A549 (cell line): ENCODE measurements at regions not wholly inside any gene's neighbourhood (a gene's known extent, or its start where the extent isn't known, plus 50 kb on each side); places are given as distances from the start of the nearest gene placed in this dataset.

Source experiments
- ATAC-seq, 2 experiments: fragments of 200-7000 bp in 1 of 2; fragments of >200 bp in 1 of 2; cut with Nextera tagmentation in 1 of 2; cut with Tn5 transposase in 1 of 2; 3 replicates each; pipeline versions ENCODE4 v1.8.0 to v1.9.1; 2018 to 2020; ENCODE audit warnings: mild to moderate bottlenecking in 1 of 2, moderate library complexity in 1 of 2
- CTCF ChIA-PET: fragments of 300-600 bp; sonication (Branson Sonifier 250); formaldehyde crosslinking; extraction: SDS; loops from one replicate; lab custom pipeline; 2021; ENCODE audit warnings: antibody characterized with exemption, inconsistent platforms; lab: Yijun Ruan, JAX
- POLR2A ChIA-PET: fragments of 350-600 bp; formaldehyde crosslinking; extraction: SDS; loops from one replicate; lab custom pipeline; 2021; ENCODE audit warnings: antibody characterized with exemption, inconsistent platforms; lab: Yijun Ruan, JAX
- DNase-seq, 2 experiments: peaks; one replicate each; pipeline versions ENCODE4 v3.0.0 to v3.0.0-alpha.2; 2011 to 2016; ENCODE audit warnings: low read depth in 1 of 2, low spot score in 1 of 2
- FAIRE-seq: peaks from 2 replicates; lab custom pipeline; 2011; peaks lifted over from hg19 to GRCh38; lab: Jason Lieb, UNC
- H3K27ac ChIP-seq, 2 experiments: fragments of >200 bp; sonication (Bioruptor Twin); formaldehyde crosslinking; 3 replicates each; pipeline ENCODE4 v1.5.1; 2016 to 2017
- H3K4me1 ChIP-seq: fragments of >200 bp; sonication (Bioruptor Twin); formaldehyde crosslinking; 3 replicates; pipeline ENCODE4 v1.6.1; 2016
- H3K4me2 ChIP-seq: fragments of >200 bp; sonication (Bioruptor Twin); formaldehyde crosslinking; 3 replicates; pipeline ENCODE4 v1.6.1; 2016
- H3K4me3 ChIP-seq: fragments of >200 bp; sonication (Bioruptor Twin); formaldehyde crosslinking; 3 replicates; pipeline ENCODE4 v1.5.1; 2016
- H3K9me3 ChIP-seq: fragments of >200 bp; sonication (Bioruptor Twin); formaldehyde crosslinking; 3 replicates; pipeline ENCODE4 v1.6.1; 2016
- CBX8 ChIP-seq: fragments of 200-600 bp; sonication (generic); IDR thresholded peaks from 2 replicates; pipeline ENCODE4 v1.6.1; 2016
- EHMT2 ChIP-seq: fragments of 200-600 bp; sonication (generic); IDR thresholded peaks from 2 replicates; pipeline ENCODE4 v1.6.1; 2016; ENCODE audit warnings: antibody characterized with exemption, low read depth, mild to moderate bottlenecking, moderate library complexity
- ELK1 ChIP-seq: fragments of 150-350 bp; IDR thresholded peaks from 2 replicates; pipeline ENCODE4 v1.6.1; 2014; ENCODE audit warnings: low read depth, mild to moderate bottlenecking, low read length
- EP300 ChIP-seq, 2 experiments: fragments of >200 bp; sonication (Bioruptor Twin); formaldehyde crosslinking; IDR thresholded peaks; 2 replicates in 1 of 2; 3 replicates in 1 of 2; pipeline ENCODE4 v1.6.1; 2016 to 2017
- ESRRA ChIP-seq: fragments of 150-350 bp; IDR thresholded peaks from 2 replicates; pipeline ENCODE4 v1.6.1; 2014; ENCODE audit warnings: mild to moderate bottlenecking, low read length, borderline replicate concordance
- GATA3 ChIP-seq: IDR thresholded peaks from 2 replicates; pipeline ENCODE4 v1.6.1; 2012; ENCODE audit warnings: borderline replicate concordance
- HMGXB4 ChIP-seq: fragments of 250-450 bp; sonication (Bioruptor Pico); IDR thresholded peaks from 2 replicates; pipeline ENCODE4 v1.5.0; 2021; ENCODE audit warnings: mild to moderate bottlenecking, moderate library complexity, borderline replicate concordance
- JUNB ChIP-seq: fragments of >200 bp; sonication (Bioruptor Twin); formaldehyde crosslinking; IDR thresholded peaks from 2 replicates; pipeline ENCODE4 v1.6.1; 2016
- KDM1A ChIP-seq: fragments of 200-600 bp; sonication (generic); IDR thresholded peaks from 2 replicates; pipeline ENCODE4 v1.6.1; 2016; ENCODE audit warnings: low read depth, mild to moderate bottlenecking
- MAFK ChIP-seq: fragments of 450-650 bp; IDR thresholded peaks from 2 replicates; pipeline ENCODE4 v1.6.1; 2014; ENCODE audit not compliant: partially characterized antibody
- MAZ ChIP-seq: fragments of 150-350 bp; IDR thresholded peaks from 2 replicates; pipeline ENCODE4 v1.6.1; 2014; ENCODE audit warnings: antibody characterized with exemption, low read depth, low read length, borderline replicate concordance
- NFE2L2 ChIP-seq: fragments of 150-350 bp; conservative IDR thresholded peaks from 2 replicates; pipeline ENCODE4 v1.6.1; 2014; ENCODE audit warnings: low read length
- RAD21 ChIP-seq, 2 experiments: fragments of >200 bp in 1 of 2; sonication (Bioruptor Twin) in 1 of 2; formaldehyde crosslinking in 1 of 2; IDR thresholded peaks in 1 of 2; conservative IDR thresholded peaks in 1 of 2; 2 replicates in 1 of 2; 3 replicates in 1 of 2; pipeline ENCODE4 v1.6.1; 2012 to 2018; ENCODE audit warnings: inconsistent platforms in 1 of 2
- RCOR1 ChIP-seq: fragments of 150-350 bp; IDR thresholded peaks from 2 replicates; pipeline ENCODE4 v1.6.1; 2014; ENCODE audit warnings: antibody characterized with exemption, low read length, low read depth
- RFX5 ChIP-seq: fragments of 450-650 bp; IDR thresholded peaks from 2 replicates; pipeline ENCODE4 v1.7.1; 2014; ENCODE audit warnings: antibody characterized with exemption, mild to moderate bottlenecking, moderate library complexity
- USF2 ChIP-seq: fragments of 450-650 bp; IDR thresholded peaks from 2 replicates; pipeline ENCODE4 v1.6.1; 2014; ENCODE audit warnings: antibody characterized with exemption
- ZFP36 ChIP-seq: fragments of 450-650 bp; IDR thresholded peaks from 2 replicates; pipeline ENCODE4 v1.6.1; 2014; ENCODE audit warnings: borderline replicate concordance; ENCODE audit not compliant: partially characterized antibody
- WGBS: methylation state at CpG from one replicate; pipeline ENCODE4 v1.1.6; 2017; ENCODE audit errors: missing lambda C conversion rate; 5-methylcytosine and 5-hydroxymethylcytosine counted together

- ChIA-PET CTCF (no interaction called here), POLR2A (no interaction called here)
- Histone ChIP-seq H3K4me2 (no peak overlapping the region), H3K4me3 (no peak overlapping the region), H3K4me1 (no peaks in the 10 kb centered on the region), H3K9me3 (no peaks in the 10 kb centered on the region), H3K27ac (no peak overlapping the region)
- ATAC-seq (no peak), FAIRE-seq (no peak), DNase-seq (no peak)
- no peak for TF ChIP-seq ZFP36
- TF ChIP-seq JUNB = no peak
- TF ChIP-seq RCOR1 = no peak
- no peak for TF ChIP-seq GATA3
- WGBS = 25% methylated on average over 2 of the region's 2 CpGs
Observed at GRCh38 chr6:95208621-95209020, 368.7 kb upstream of the MANEA start.

GRCh38 chr6:95209074-95209473 is 368.3 kb upstream of the MANEA start:
- Histone ChIP-seq H3K4me2 (no peak overlapping the region), H3K4me3 (no peak overlapping the region), H3K27ac (no peak overlapping the region), H3K4me1 (no peaks in the 10 kb centered on the region), H3K9me3 (no peaks in the 10 kb centered on the region)
- ChIA-PET POLR2A (no interaction called here), CTCF (no interaction called here)
- no peak for DNase-seq
- TF ChIP-seq MAFK (peak; percentile 52), EHMT2 (no peak)
- 17% methylated on average over 3 of the region's 3 CpGs for WGBS
- no peak for ATAC-seq
- FAIRE-seq = no peak

- no peak for FAIRE-seq
- no peak for ATAC-seq
- H3K4me2 ChIP-seq = no peak overlapping the region
- CTCF ChIA-PET = interaction anchor here (0.6 kb wide), 1 partner anchor 39 kb away, joined by 3 read pairs; no protein-coding TSS in a partner anchor
- H3K4me1 ChIP-seq = no peaks in the 10 kb centered on the region
- WGBS = 0% methylated on average over 1 of the region's 1 CpG
- no peak overlapping the region for H3K27ac ChIP-seq
- TF ChIP-seq MAZ = no peak
- TF ChIP-seq CBX8 = no peak
- no peak for TF ChIP-seq RFX5
- no peak for TF ChIP-seq HMGXB4 (CRISPR knock-in tag)
- TF ChIP-seq GATA3 = no peak
- no peaks in the 10 kb centered on the region for H3K9me3 ChIP-seq
- H3K4me3 ChIP-seq = no peak overlapping the region
- no peak for DNase-seq
- POLR2A ChIA-PET = no interaction called here
Observed at GRCh38 chr6:95216555-95216954, 360.8 kb upstream of the MANEA start.

GRCh38 chr6:95227351-95227750 is 350.0 kb upstream of the MANEA start:
- ATAC-seq = no peak
- POLR2A ChIA-PET = no interaction called here
- DNase-seq = no peak
- TF ChIP-seq EHMT2 (no peak), USF2 (no peak), NFE2L2 (no peak), GATA3 (no peak), ELK1 (no peak), ESRRA (no peak), RAD21 (conservative IDR thresholded peaks at IDR 0.05 in 1 of 2, IDR thresholded peaks at IDR 0.05 in 1 of 2) (no peak), EP300 (IDR thresholded peaks at IDR 0.05) (no peak), JUNB (no peak), KDM1A (no peak), HMGXB4 (CRISPR knock-in tag) (no peak)
- no peak overlapping the region for H3K4me3 ChIP-seq
- no peak overlapping the region for H3K4me2 ChIP-seq
- CTCF ChIA-PET = no interaction called here
- no peaks in the 10 kb centered on the region for H3K9me3 ChIP-seq
- no peaks in the 10 kb centered on the region for H3K4me1 ChIP-seq
- 7% methylated on average over 4 of the region's 5 CpGs for WGBS
- H3K27ac ChIP-seq = no peak overlapping the region
- FAIRE-seq = no peak
